Right kidney (tissue), 1 donor: ENCODE measurements at regions not wholly inside any gene's neighbourhood (a gene's known extent, or its start where the extent isn't known, plus 50 kb on each side); places are given as distances from the start of the nearest gene placed in this dataset.

ENCODE experiments used
- DNase-seq: peaks from one replicate; pipeline ENCODE4 v3.0.0-alpha.2; 2016

GRCh38 chr5:123807177-123807945 is 295.4 kb downstream of the CSNK1G3 start:
- DNase-seq: no peak

DNA sequence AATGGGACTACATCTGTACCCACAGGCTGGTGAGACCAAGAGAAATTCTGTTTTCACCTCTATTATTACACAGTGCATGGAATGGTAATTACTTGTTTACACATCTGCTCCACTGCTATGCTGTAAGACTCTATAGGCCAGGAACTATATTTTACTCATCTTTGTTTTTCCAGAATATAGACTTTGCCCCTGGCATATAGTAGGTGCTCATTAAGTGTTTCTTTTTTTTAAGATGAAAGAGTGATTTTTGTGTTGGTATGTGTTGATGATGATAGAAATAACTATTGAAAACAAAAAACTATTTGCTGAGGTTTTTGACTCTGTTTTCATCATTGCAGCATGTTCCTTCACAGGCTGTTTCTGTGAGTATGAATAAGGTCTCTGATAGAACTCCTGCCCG is 294.7 kb downstream of the CSNK1G3 start:
- DNase-seq: no peak

GRCh38 chr5:123805300-123805699 is 293.3 kb downstream of the CSNK1G3 start:
- DNase-seq: no peak

DNA sequence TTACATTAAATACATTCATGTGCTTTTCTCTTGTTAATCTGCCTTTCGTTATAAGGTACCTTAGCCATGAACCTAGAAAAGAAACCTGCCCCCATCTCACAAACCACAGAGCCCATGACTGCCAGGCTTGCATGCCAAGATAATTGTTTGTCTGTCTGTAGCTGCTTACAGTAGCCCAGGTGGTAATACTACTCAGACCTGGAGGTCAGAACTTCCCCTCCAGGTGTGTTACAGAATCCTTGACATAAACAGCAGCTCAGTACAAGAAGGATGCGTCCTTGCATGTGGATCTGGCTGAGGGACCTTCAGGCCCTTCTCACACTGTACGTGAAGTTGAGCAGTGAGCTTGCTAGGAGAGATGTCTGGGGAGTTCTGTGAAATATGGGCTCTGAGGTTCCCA is 291.4 kb downstream of the CSNK1G3 start:
- DNase-seq: no peak

DNA sequence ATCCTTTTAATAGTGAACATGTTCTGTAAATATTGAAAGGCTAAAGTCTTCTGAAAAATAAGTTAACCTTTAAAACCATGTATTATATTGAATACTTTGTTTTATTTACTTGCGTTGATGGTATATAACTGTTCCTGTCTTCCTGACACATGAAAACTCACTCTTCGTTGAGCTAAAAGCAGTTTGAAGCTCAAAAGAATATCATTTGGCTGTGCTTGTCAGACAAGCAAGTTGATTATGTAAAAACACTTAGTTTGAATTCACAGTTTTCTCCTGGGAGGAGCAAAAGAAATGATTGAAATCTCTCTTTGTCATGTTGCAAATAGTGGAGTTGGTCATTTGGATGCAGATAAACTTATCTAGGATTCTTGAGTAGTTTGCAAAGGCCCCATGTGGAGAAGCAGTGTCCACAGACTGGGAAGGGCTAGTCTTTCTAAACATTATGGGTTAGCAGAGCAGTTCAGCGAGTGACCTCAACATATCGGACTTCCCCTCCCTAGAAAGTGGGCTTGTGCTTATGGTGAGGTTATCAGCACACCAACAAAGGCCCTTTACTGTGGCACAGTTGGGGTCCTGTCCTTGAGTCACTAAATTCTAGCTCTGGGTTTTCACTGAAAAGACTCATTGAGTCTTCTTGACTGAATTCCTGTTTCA is 290.4 kb downstream of the CSNK1G3 start:
- DNase-seq: no peak

- DNase-seq: no peak
Measured at GRCh38 chr5:123800640-123801039, 288.7 kb downstream of the CSNK1G3 start.

- no peak for DNase-seq
Measured at GRCh38 chr5:123795688-123796087, 283.7 kb downstream of the CSNK1G3 start.

DNA sequence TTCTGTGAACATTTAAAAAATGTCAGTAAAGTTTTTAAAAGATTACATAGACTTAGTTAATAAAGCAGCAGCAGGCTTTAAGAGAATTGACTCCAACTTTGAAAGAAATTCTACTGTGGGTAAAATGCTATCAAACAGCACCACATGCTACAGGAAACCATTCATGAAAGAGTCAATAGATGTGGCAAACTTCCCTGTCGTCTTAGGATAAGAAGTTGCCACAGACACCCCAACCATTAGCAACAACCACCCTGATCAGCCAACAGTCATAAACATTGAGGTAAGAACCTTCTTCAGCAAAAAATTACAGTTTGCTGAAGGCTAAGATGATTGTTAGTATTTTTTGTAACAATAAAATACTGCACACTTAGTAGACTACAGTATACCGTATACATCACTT is 278.2 kb downstream of the CSNK1G3 start:
- DNase-seq: no peak

DNA sequence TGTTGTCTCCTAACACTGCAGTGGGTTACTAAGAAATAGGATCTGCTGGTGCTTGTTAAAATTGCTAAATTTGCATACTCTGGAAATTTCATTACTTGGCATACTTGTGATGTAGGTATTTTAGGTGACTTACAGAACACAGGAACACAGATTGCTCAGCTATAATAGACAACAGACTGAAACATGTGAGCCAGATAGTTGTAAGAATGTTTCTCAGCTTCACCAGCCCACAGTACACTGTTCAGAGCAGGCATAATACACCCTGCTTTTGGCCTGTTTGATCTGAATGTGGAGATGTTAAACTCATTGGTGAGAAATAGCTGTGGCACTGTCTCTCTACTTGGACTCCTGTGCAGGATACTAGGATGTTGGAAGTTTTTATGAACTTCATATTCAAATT is 275.7 kb downstream of the CSNK1G3 start:
- DNase-seq: no peak

DNA sequence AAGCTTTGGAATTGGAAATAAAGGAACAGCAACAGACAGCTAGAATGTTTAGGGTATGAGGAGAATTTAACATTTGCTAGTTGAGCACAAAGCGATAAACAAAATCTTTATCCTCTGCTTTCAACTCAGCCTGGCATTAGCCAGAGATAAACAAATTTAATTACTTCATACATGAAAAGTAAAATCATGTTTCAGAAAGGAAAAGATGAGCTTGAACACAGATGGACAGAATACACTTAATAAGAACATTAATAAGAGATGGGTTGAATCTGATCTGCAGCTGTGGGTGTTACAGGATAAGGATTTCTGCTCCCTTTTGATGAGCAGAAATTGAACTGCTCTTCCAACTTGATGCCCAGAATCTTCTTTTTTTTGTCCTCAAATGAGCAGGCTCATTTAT is 275.2 kb downstream of the CSNK1G3 start:
- no peak for DNase-seq

- DNase-seq: no peak
Measured at GRCh38 chr5:123786411-123786810, 274.4 kb downstream of the CSNK1G3 start.

DNA sequence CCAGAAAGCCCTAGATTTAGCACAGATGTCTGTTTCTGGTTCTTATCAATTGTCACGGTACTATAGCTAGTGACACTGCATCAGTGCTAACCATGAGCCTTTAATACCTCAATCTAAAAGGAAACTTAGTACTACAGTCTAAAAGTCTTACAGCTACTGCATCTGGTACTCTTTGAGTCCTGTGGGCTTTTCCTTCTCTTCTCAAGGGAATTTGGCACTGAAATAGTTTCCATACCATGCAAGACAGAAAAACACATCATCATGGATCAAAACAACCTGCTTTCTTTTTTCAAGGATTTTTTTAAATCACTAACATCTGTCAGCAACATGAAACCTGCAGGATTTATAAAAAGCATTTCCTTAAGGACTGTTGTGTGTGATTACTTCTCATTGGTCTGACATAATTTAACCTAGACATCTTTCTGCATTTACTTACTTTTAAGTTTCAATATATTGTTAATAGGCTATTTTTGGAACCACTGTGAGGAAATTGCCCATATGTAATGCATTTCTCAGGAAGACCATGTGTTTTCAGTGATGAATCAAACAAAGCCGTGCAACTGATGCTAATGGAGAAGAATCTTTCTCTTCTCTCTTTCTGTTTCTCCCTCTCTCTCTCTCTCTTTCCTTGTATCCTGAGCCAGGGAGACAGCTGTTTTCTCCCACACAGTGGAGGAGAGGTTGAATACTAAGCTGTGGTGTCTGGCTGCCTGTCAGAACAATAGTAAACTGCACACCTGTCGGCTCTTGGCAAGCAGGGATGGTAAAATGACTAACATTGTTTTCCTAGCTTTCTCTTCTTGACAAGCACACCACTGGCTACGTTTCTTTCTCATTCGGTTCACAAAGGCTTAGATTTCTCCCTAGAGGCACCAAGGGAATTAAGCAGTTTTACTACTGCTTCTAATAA is 273.4 kb downstream of the CSNK1G3 start:
- peak; percentile 26 for DNase-seq

- no peak for DNase-seq
Measured at GRCh38 chr5:123783421-123783820, 271.4 kb downstream of the CSNK1G3 start.

DNA sequence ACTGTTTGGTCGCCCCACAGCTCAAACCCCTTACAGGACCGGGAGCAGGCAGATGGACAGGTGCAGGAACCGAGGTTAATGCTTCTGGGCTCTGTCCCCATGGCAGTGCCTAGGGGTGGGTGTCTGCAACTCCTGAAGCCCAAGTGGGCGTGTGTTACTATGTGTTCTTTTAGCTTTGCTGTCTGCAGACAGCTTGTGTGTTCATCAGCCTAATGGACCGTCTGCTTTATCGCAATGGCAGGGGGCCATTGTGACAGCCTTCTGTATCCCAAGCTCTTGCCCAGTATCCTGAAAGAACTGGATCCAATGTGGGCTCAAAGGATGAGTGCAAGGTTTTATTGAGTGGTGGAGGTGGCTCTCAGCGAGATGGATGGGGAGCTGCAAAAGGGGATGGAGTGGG is 266.7 kb downstream of the CSNK1G3 start:
- DNase-seq: no peak

DNA sequence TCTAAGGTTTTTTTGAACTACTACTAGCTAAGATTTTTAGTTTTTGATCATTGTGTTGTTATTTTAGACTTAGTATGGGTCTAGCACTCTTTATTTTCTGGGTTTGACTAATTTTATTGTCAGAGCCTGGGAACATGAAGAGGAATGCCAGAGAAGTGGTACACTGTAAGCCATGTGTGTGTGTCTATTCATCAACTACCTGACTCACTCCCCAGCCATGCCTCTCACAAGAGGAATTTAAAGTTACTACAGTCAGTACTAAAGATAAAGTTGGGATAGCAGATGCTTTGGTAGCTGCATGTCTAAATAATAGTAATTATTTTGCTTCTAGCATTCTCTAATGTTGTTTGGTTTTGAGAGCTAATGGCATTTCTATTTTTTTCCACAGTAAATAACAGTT is 264.8 kb downstream of the CSNK1G3 start:
- DNase-seq: no peak

GRCh38 chr5:123771715-123772114 is 259.7 kb downstream of the CSNK1G3 start:
- no peak for DNase-seq

DNA sequence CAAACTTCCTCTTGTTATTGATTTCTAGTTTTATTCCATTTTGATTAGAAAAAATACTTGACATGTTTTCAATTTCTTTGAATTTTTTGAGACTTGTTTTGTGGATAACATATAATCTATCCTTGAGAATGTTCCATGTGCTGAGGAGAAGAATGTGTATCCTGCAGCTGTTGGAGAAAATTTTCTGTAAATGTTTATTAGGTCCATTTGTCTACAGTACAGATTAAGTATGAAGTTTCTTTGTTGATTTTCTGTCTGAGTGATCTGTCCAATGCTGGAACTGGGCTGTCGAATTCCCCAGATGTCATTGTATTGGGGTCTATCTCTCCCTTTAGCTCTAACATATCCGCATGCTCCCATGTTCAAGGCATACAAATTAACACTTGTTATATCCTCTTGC is 251.2 kb downstream of the CSNK1G3 start:
- DNase-seq: no peak

GRCh38 chr5:123756816-123757215 is 244.8 kb downstream of the CSNK1G3 start:
- DNase-seq: no peak

DNA sequence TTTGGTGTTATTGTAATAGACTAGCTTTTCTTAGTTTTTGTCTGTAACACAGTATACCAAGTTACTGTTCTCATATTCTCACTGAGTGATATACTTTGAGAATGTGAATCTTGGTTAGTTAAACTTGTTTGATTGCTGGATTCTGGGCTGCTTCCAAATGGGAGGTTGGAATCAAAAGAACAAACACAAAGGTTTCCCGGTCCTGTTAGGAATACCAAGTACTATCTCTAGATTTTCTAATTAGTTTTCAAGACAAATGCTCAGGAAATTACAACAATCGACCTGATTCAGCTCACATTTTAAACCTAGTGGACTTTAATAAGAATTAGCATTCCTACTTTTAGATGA is 244.3 kb downstream of the CSNK1G3 start:
- no peak for DNase-seq

GRCh38 chr5:123755653-123756317 is 243.8 kb downstream of the CSNK1G3 start:
- no peak for DNase-seq

DNA sequence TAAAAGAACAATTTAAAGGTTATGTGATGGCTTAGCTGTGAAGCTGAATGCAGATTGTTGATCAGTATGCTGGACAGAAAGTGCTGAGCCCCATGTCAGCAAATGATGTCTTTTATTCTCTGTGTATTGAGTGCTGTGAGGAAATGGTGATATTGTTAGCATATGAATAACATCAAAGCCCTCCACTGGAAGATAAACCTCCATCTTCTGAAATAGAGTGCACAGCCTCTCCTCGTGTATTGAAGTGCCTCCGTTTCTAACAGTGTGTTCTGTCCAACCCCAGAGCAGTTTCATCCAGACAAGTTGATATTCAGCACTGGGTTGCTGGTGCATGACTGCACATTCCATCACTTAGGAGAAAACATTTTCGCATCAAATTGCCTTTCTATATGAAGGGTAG is 242.9 kb downstream of the CSNK1G3 start:
- DNase-seq: peak; percentile 13
